ENCODE measurements at regions not wholly inside any gene's neighbourhood (a gene's known extent, or its start where the extent isn't known, plus 50 kb on each side); places are given as distances from the start of the nearest gene placed in this dataset.

- Histone ChIP-seq H3K4me1 (ENCODE audit: control insufficient read depth, insufficient read depth, low read length) (no peaks in the 10 kb centered on the region), H3K9me3 (ENCODE audit: control insufficient read depth, insufficient read depth, low read depth, low read length) (no peaks in the 10 kb centered on the region), H3K36me3 (ENCODE audit: control insufficient read depth in 2 of 2, insufficient read depth in 1 of 2, low read length in 2 of 2) (no peaks in the 10 kb centered on the region), H3K27ac (ENCODE audit: extremely low read depth, low read depth, low read length) (no peak overlapping the region), H3K4me3 (ENCODE audit: low read depth, low read length) (no peak overlapping the region)
- ChIA-PET CTCF (interaction anchor here (1.2 kb wide), 1 partner anchor 10 kb away, joined by 4 read pairs; no protein-coding TSS in a partner anchor), POLR2A (no interaction called here)
- no peak for TF ChIP-seq ZNF561 (tag by site-specific recombination; IDR thresholded peaks at IDR 0.05; ENCODE audit: borderline replicate concordance)
- TF ChIP-seq PRDM1 (tag by site-specific recombination; IDR thresholded peaks at IDR 0.05) = peak; percentile 92
Observed at GRCh38 chrX:38982843-38983242, 181.6 kb downstream of the MID1IP1 start.

- H3K4me1 ChIP-seq (ENCODE audit: control insufficient read depth, insufficient read depth, low read length) = no peaks in the 10 kb centered on the region
- no peaks in the 10 kb centered on the region for H3K9me3 ChIP-seq (ENCODE audit: control insufficient read depth, insufficient read depth, low read depth, low read length)
- TF ChIP-seq MYNN (tag by site-specific recombination; IDR thresholded peaks at IDR 0.05; ENCODE audit: borderline replicate concordance) = no peak
- no peak for TF ChIP-seq ZNF19 (tag by site-specific recombination; IDR thresholded peaks at IDR 0.05; ENCODE audit: low read depth)
- TF ChIP-seq ZSCAN5A (tag by site-specific recombination; IDR thresholded peaks at IDR 0.05) = no peak
- TF ChIP-seq SALL2 (tag by site-specific recombination; IDR thresholded peaks at IDR 0.05; ENCODE audit: borderline replicate concordance) = no peak
- no peak for TF ChIP-seq ZFP3 (tag by site-specific recombination; IDR thresholded peaks at IDR 0.05; ENCODE audit: low read depth)
- TF ChIP-seq ZNF169 (tag by site-specific recombination; IDR thresholded peaks at IDR 0.05) = no peak
- no peak for TF ChIP-seq ZNF677 (tag by site-specific recombination; IDR thresholded peaks at IDR 0.05)
- TF ChIP-seq ZNF488 (tag by site-specific recombination; IDR thresholded peaks at IDR 0.05) = no peak
- TF ChIP-seq ZBTB26 (tag by site-specific recombination; optimal IDR thresholded peaks at IDR 0.05) = no peak
- no peak for TF ChIP-seq ZNF610 (tag by site-specific recombination; IDR thresholded peaks at IDR 0.05; ENCODE audit: borderline replicate concordance)
- no peak overlapping the region for H3K4me3 ChIP-seq (ENCODE audit: low read depth, low read length)
- POLR2A ChIA-PET = no interaction called here
- CTCF ChIA-PET = interaction anchor here (1.1 to 2.1 kb wide), 2 partner anchors 9 kb away, joined by 4 to 6 read pairs; no protein-coding TSS in a partner anchor
- H3K27ac ChIP-seq (ENCODE audit: extremely low read depth, low read depth, low read length) = no peak overlapping the region
- no peaks in the 10 kb centered on the region for H3K36me3 ChIP-seq (ENCODE audit: control insufficient read depth in 2 of 2, insufficient read depth in 1 of 2, low read length in 2 of 2)
Observed at GRCh38 chrX:38985375-38985774, 184.1 kb downstream of the MID1IP1 start.

- Histone ChIP-seq H3K4me1 (ENCODE audit: control insufficient read depth, insufficient read depth, low read length) (no peaks in the 10 kb centered on the region), H3K27ac (ENCODE audit: extremely low read depth, low read depth, low read length) (no peak overlapping the region), H3K9me3 (ENCODE audit: control insufficient read depth, insufficient read depth, low read depth, low read length) (no peaks in the 10 kb centered on the region), H3K36me3 (ENCODE audit: control insufficient read depth in 2 of 2, insufficient read depth in 1 of 2, low read length in 2 of 2) (no peaks in the 10 kb centered on the region), H3K4me3 (ENCODE audit: low read depth, low read length) (no peak overlapping the region)
- ChIA-PET CTCF (interaction anchor here (0.7 to 1.1 kb wide), 3 partner anchors 9 to 433 kb away, joined by 3 to 4 read pairs (median 3); no protein-coding TSS in a partner anchor), POLR2A (no interaction called here)
- TF ChIP-seq ZFP3 (tag by site-specific recombination; IDR thresholded peaks at IDR 0.05; ENCODE audit: low read depth) = no peak
- TF ChIP-seq ZNF18 (tag by site-specific recombination; IDR thresholded peaks at IDR 0.05) = no peak
- TF ChIP-seq WT1 (tag by site-specific recombination; IDR thresholded peaks at IDR 0.05) = no peak
- TF ChIP-seq ZNF600 (tag by site-specific recombination; IDR thresholded peaks at IDR 0.05) = no peak
- TF ChIP-seq ZNF654 (tag by site-specific recombination; IDR thresholded peaks at IDR 0.05; ENCODE audit: low read depth) = no peak
- TF ChIP-seq ZNF76 (tag by site-specific recombination; IDR thresholded peaks at IDR 0.05; ENCODE audit: borderline replicate concordance, low read depth) = no peak
- TF ChIP-seq KLF17 (tag by site-specific recombination; IDR thresholded peaks at IDR 0.05) = no peak
- TF ChIP-seq ZNF768 (tag by site-specific recombination; IDR thresholded peaks at IDR 0.05) = no peak
- no peak for TF ChIP-seq ZNF473 (tag by site-specific recombination; IDR thresholded peaks at IDR 0.05)
- no peak for TF ChIP-seq ZNF555 (tag by site-specific recombination; conservative IDR thresholded peaks at IDR 0.05)
- no peak for TF ChIP-seq ZNF580 (tag by site-specific recombination; IDR thresholded peaks at IDR 0.05)
- no peak for TF ChIP-seq ZNF155 (tag by site-specific recombination; IDR thresholded peaks at IDR 0.05)
Observed at GRCh38 chrX:38985945-38986344, 184.7 kb downstream of the MID1IP1 start.

All from HEK293 (cell line).